IPS DF 6.9 (cell line): ENCODE measurements at regions not wholly inside any gene's neighbourhood (a gene's known extent, or its start where the extent isn't known, plus 50 kb on each side); places are given as distances from the start of the nearest gene placed in this dataset.
"Not testable (repeated sequence)": the region's sequence is repeated elsewhere in the genome, so short reads cannot be mapped to it uniquely, and the experiment has no call there.

Source experiments
- DNase-seq: peaks from one replicate; pipeline ENCODE4 v3.0.0-alpha.2; 2013; ENCODE audit warnings: low read depth, low spot score
- H3K27ac ChIP-seq: one replicate; pipeline ENCODE4 v1.5.1; 2013; ENCODE audit warnings: low read length, control low read depth
- H3K27me3 ChIP-seq: 2 replicates; pipeline ENCODE4 v1.6.1; 2013; ENCODE audit warnings: mild to moderate bottlenecking, low read length; ENCODE audit not compliant: control insufficient read depth, insufficient read depth
- H3K36me3 ChIP-seq: 2 replicates; pipeline ENCODE4 v1.6.1; 2013; ENCODE audit warnings: low read length; ENCODE audit not compliant: control insufficient read depth, insufficient read depth
- H3K4me1 ChIP-seq: 2 replicates; pipeline ENCODE4 v1.6.1; 2013; ENCODE audit warnings: low read length; ENCODE audit not compliant: control insufficient read depth, insufficient read depth
- H3K4me3 ChIP-seq: 2 replicates; pipeline ENCODE4 v1.5.1; 2013; ENCODE audit warnings: mild to moderate bottlenecking, low read length
- H3K9me3 ChIP-seq: 2 replicates; pipeline ENCODE4 v1.6.1; 2013; ENCODE audit warnings: low read length, inconsistent platforms; ENCODE audit not compliant: control insufficient read depth, insufficient read depth
- WGBS: extraction: QIAGEN DNeasy Blood & Tissue Kit; methylation state at CpG from one replicate; pipeline ENCODE4 v1.1.7; 2013; ENCODE audit warnings: mixed read lengths, missing lambda C conversion rate; ENCODE audit not compliant: insufficient read length, insufficient coverage; 5-methylcytosine and 5-hydroxymethylcytosine counted together

- H3K27me3 ChIP-seq, result no peaks in the 10 kb centered on the region
- H3K9me3 ChIP-seq, result no peaks in the 10 kb centered on the region; the same call in 1 of the 2 replicates
- no peak overlapping the region for H3K4me3 ChIP-seq
- no peak for DNase-seq
- no peaks in the 10 kb centered on the region for H3K4me1 ChIP-seq
- H3K36me3 ChIP-seq, result no peaks in the 10 kb centered on the region
- WGBS, result no CpG with 5 or more reads among the region's 2 CpGs
- no peak overlapping the region for H3K27ac ChIP-seq
Observed at GRCh38 chr3:193014902-193015301, 97.2 kb upstream of the MB21D2 start.

GRCh38 chr3:193016437-193016901 is 98.8 kb upstream of the MB21D2 start:
- H3K9me3 ChIP-seq, result no peaks in the 10 kb centered on the region; the same call in 1 of the 2 replicates
- no peaks in the 10 kb centered on the region for H3K36me3 ChIP-seq
- WGBS, result no CpG with 5 or more reads among the region's 7 CpGs
- no peak overlapping the region for H3K4me3 ChIP-seq
- H3K27ac ChIP-seq, result no peak overlapping the region
- no peaks in the 10 kb centered on the region for H3K27me3 ChIP-seq
- peak; percentile 43 for DNase-seq
- H3K4me1 ChIP-seq, result no peaks in the 10 kb centered on the region

GRCh38 chr3:193021506-193022010 is 103.9 kb upstream of the MB21D2 start:
- no peak for DNase-seq
- Histone ChIP-seq H3K27ac (no peak overlapping the region), H3K4me1 (no peaks in the 10 kb centered on the region), H3K36me3 (no peaks in the 10 kb centered on the region), H3K27me3 (no peaks in the 10 kb centered on the region), H3K4me3 (no peak overlapping the region), H3K9me3 (no peaks in the 10 kb centered on the region)
- WGBS, result no CpG with 5 or more reads among the region's 7 CpGs

GRCh38 chr3:193023218-193023617 is 105.6 kb upstream of the MB21D2 start:
- DNase-seq, result no peak
- Histone ChIP-seq H3K27me3 (no peaks in the 10 kb centered on the region), H3K4me3 (no peak overlapping the region), H3K4me1 (no peaks in the 10 kb centered on the region), H3K9me3 (no peaks in the 10 kb centered on the region), H3K27ac (no peak overlapping the region), H3K36me3 (no peaks in the 10 kb centered on the region)
- WGBS, result no CpG with 5 or more reads among the region's 1 CpG

GRCh38 chr3:193028258-193028657 is 110.6 kb upstream of the MB21D2 start:
- H3K27ac ChIP-seq, result no peak overlapping the region
- H3K27me3 ChIP-seq, result no peaks in the 10 kb centered on the region
- no peaks in the 10 kb centered on the region for H3K36me3 ChIP-seq
- H3K4me3 ChIP-seq, result no peak overlapping the region
- no peaks in the 10 kb centered on the region for H3K4me1 ChIP-seq
- H3K9me3 ChIP-seq, result no peaks in the 10 kb centered on the region
- DNase-seq, result no peak
- WGBS, result 100% methylated on average over 1 of the region's 4 CpGs

- Histone ChIP-seq H3K9me3 (no peaks in the 10 kb centered on the region), H3K27me3 (no peaks in the 10 kb centered on the region), H3K27ac (no peak overlapping the region), H3K4me3 (no peak overlapping the region), H3K36me3 (no peaks in the 10 kb centered on the region), H3K4me1 (no peaks in the 10 kb centered on the region)
- no peak for DNase-seq
- no CpG with 5 or more reads among the region's 2 CpGs for WGBS
Observed at GRCh38 chr3:193029800-193030199, 112.1 kb upstream of the MB21D2 start.

- Histone ChIP-seq H3K4me1 (no peaks in the 10 kb centered on the region), H3K4me3 (no peak overlapping the region), H3K9me3 (no peaks in the 10 kb centered on the region), H3K36me3 (no peaks in the 10 kb centered on the region), H3K27me3 (no peaks in the 10 kb centered on the region), H3K27ac (no peak overlapping the region)
- no peak for DNase-seq
- no CpG with 5 or more reads among the region's 2 CpGs for WGBS
Observed at GRCh38 chr3:193030276-193030675, 112.6 kb upstream of the MB21D2 start.

- no peaks in the 10 kb centered on the region for H3K36me3 ChIP-seq
- no peak for DNase-seq
- WGBS, result no CpG with 5 or more reads among the region's 2 CpGs
- no peak overlapping the region for H3K4me3 ChIP-seq
- H3K27ac ChIP-seq, result no peak overlapping the region
- H3K27me3 ChIP-seq, result no peaks in the 10 kb centered on the region
- H3K9me3 ChIP-seq, result no peaks in the 10 kb centered on the region; the same call in 1 of the 2 replicates
- no peaks in the 10 kb centered on the region for H3K4me1 ChIP-seq
Observed at GRCh38 chr3:193031911-193032310, 114.3 kb upstream of the MB21D2 start.

- Histone ChIP-seq H3K27me3 (no peaks in the 10 kb centered on the region), H3K9me3 (no peaks in the 10 kb centered on the region; the same call in 1 of the 2 replicates), H3K27ac (no peak overlapping the region), H3K4me3 (no peak overlapping the region), H3K36me3 (no peaks in the 10 kb centered on the region), H3K4me1 (no peaks in the 10 kb centered on the region)
- no peak for DNase-seq
- no CpG with 5 or more reads among the region's 7 CpGs for WGBS
Observed at GRCh38 chr3:193033226-193033780, 115.6 kb upstream of the MB21D2 start.

GRCh38 chr3:193037828-193038227 is 120.2 kb upstream of the MB21D2 start:
- not testable (repeated sequence) for H3K27ac ChIP-seq, H3K36me3 ChIP-seq, H3K9me3 ChIP-seq, H3K27me3 ChIP-seq, H3K4me3 ChIP-seq, H3K4me1 ChIP-seq, DNase-seq
- no CpG with 5 or more reads among the region's 3 CpGs for WGBS

GRCh38 chr3:193039058-193039457 is 121.4 kb upstream of the MB21D2 start:
- no peak overlapping the region for H3K27ac ChIP-seq
- no peak for DNase-seq
- no CpG with 5 or more reads among the region's 3 CpGs for WGBS
- no peaks in the 10 kb centered on the region; the same call in 1 of the 2 replicates for H3K9me3 ChIP-seq
- H3K4me3 ChIP-seq, result no peak overlapping the region
- no peaks in the 10 kb centered on the region for H3K27me3 ChIP-seq
- H3K4me1 ChIP-seq, result no peaks in the 10 kb centered on the region
- H3K36me3 ChIP-seq, result no peaks in the 10 kb centered on the region
